HG02870 (cell line): ENCODE measurements at regions not wholly inside any gene's neighbourhood (a gene's known extent, or its start where the extent isn't known, plus 50 kb on each side); places are given as distances from the start of the nearest gene placed in this dataset.
A peak's percentile ranks its signal among the peaks of the same experiment; 100 is the strongest.

Experiments used
- ATAC-seq: cut with Tn5 transposase; IDR thresholded peaks from one replicate; pipeline ENCODE4 v1.9.1; 2021; ENCODE audit warnings: mild to moderate bottlenecking, moderate library complexity; ENCODE audit not compliant: unreplicated experiment

DNA sequence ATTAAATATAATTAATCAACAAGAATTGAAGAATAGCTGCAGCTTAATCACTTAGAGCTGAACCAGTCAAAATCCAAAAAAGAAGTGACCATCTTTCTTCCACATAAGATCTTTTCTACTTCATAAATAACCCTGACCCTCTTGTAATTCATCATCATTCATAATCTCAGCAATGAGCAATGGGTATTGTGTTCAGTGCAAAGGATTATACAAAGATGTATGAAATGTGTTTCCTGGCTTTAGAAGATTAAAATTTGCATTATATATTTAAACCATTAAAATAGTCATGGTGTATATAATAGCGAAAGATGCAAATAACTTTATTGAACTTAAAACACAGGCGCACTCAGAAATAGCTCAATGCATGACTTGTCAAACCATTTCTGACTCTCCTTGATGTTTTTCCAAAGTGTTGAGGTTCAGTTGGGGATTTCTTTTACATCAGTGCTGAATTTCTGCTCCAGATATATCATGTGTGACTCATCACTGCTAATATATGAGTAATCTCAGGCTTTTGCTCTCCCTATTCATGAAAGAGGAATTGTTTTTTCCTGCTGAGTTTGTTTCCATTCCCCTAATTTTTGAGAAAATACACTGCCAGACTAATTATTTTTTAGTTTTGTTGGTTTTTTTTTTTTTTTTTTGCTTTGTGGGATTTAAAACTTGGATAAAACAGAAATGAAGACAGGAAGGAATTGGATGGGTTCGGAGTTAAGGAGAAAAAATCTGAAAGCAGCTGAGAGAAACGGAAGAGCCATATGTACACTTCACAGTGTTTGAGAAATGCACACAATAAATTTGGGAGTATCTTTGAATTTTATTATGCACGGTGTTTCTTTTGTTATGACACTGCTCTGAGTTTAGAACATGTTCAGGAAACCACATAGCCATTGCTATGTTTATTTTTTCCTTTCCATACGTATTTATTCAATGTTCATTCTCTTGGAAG lies 290.1 kb upstream of the PCDH7 start:
- peak; percentile 47 for ATAC-seq

DNA sequence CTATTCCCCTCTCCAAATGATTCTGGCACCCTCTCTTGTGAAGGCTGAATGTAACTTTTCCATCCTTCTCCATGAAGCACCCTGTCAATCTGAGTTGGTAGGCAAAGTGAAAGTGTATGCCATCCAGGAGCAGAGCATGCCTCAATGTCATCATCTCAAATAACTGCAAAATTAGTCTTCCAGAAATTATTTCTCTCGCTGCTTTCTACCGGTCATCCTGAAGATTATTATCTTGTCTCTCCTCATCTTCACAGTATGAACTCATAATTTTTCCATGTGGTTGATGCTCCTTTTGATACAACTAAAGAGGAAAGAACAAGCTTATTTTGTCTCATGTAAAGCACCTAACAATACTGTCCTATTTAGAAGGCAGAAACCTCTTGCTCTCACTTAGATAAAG lies 285.5 kb upstream of the PCDH7 start:
- no peak for ATAC-seq

DNA sequence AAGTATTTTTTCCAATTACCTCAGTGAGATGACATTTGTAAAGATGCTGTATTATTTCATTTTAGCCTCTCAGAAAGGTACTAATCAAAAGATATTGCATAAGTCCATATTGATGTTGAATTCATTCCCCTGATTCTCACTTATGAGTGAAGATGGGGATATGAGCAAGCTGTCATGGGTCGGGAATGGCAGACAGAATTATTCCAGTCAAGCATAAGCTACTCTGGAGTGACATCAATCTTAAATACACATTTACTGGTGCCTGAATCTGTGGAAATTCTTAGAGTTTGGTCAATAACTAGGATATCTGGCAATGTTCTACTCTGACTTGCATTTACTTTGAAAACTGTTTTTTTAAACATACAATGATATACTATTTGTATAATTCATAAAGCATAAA lies 283.8 kb upstream of the PCDH7 start:
- no peak for ATAC-seq

DNA sequence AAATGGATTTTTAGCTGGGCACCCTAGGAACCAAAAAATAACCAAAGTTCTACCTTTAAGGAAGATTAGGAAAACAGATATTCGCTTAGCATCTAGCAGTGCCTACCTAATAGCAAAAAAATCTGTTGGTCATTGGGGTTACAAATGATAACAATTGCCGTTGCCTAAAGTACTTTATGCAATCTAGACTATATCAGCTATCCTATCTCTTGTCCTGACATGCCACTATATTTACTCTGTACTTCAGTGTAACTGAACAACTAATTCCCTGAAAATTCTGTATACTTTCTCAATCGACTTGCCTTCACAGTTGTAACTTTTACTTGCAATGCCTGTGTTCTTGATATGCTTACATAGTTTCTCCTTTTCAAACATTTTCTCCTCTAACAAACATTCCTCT lies 282.9 kb upstream of the PCDH7 start:
- ATAC-seq: no peak

DNA sequence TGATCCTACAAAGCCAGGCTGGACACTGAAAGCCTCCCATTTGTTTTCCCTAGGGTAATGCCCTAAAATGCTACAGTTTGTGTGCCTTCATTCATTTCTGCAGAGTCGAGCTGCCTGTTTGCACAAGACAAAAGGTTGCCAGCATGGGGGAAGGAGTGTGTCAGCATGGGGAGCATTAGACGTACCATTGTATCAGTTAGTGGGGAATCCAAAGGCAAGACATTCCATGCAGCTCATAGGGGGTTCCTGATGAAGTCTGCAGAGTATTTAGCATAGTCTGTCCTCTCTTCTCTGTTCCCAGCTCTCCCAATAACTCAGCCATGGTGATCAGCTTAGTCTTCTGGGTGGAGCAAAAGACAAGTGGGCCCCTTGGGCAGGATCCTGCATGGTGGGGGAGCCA lies 276.9 kb upstream of the PCDH7 start:
- ATAC-seq: no peak

- no peak for ATAC-seq
Measured at GRCh38 chr4:30450474-30450873, 269.7 kb upstream of the PCDH7 start.

DNA sequence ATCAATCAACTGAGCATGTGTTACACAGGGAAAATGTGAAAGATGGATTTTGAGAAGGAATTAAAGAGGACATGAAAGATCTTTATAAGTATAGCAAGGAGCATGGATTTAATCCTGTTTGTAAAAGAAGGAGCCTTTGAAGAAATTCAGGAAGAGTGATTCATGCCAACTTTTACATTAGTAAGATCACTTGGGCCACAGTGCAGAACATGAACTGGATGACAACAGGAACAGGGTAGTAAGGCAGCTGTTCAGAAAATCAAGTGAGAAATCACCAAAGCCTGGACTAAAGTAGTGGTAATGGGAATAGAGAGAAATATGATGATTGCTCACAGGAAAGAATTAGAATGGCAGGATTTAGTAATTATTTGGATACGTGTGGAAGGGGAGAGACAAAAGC lies 265.7 kb upstream of the PCDH7 start:
- no peak for ATAC-seq

DNA sequence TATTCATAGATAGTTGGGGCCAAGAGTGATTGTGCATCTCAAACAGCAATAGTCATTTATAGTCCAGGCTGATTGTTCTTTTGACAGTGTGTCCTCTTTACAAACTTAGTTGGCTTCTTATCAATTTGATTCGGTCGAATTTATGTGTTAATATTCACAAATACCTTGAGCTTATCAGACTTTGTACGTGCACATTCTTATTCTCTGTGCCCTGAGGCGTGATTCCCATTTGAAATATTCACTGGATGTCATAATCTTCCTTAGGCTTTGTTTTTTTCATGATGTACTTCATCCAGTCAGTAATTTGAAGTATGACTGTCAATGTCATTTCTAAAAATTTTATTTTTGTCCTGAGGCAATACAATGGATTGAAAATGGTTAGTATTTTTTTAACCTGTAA lies 263.5 kb upstream of the PCDH7 start:
- ATAC-seq: no peak

GRCh38 chr4:30460818-30461217 lies 259.4 kb upstream of the PCDH7 start:
- peak; percentile 46 for ATAC-seq

GRCh38 chr4:30461218-30461617 lies 259.0 kb upstream of the PCDH7 start:
- ATAC-seq: peak; percentile 68

DNA sequence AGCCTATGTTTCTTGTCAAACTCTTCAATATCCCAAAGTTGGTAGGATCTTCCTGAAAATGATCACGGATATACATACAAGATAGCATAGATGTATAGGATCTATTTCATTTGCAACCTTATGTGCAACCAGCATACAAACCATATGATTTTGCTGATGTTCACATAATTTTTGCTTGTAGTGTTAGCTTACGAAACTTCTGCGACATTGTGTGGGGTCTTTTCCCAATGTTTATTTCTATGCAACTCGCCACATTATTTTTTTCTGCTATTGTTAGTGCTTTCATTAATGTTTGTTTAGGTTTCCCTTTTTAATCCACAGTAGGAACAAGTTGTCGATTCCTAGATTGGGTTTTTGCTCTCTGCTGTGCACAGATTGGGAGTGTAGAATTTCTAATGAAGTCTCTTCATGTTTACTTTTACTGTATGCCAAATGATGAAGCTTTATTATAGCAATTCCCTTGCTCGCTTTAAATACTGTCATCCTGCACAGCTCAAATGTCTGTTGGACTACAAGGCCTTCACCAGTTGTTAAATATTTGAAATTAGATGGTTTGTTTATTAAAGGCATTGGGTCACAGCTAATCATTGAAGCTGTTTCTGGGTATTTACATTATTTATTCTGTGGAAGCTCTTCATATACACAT lies 257.6 kb upstream of the PCDH7 start:
- no peak for ATAC-seq

- ATAC-seq: no peak
Measured at GRCh38 chr4:30471861-30472260, 248.3 kb upstream of the PCDH7 start.

DNA sequence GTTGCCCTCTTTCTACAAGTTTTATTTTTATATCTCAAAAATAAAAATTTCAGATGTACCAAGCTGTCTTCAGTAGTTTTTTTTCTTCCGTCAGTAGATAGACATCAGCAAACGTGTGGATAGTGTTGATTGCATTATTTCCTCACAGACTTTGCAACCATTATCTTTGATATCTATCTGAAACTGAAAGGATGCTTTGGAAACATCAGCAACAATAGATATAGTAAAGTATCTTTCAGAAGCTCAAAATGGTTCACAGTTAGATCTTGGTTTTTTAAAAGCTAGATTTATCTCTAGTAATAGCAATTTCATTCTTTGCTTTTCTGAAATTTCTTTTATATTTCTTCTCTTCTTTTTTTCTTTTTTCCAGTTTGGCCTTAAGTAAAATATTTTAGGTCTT lies 246.9 kb upstream of the PCDH7 start:
- no peak for ATAC-seq

- no peak for ATAC-seq
Measured at GRCh38 chr4:30495251-30495650, 224.9 kb upstream of the PCDH7 start.

DNA sequence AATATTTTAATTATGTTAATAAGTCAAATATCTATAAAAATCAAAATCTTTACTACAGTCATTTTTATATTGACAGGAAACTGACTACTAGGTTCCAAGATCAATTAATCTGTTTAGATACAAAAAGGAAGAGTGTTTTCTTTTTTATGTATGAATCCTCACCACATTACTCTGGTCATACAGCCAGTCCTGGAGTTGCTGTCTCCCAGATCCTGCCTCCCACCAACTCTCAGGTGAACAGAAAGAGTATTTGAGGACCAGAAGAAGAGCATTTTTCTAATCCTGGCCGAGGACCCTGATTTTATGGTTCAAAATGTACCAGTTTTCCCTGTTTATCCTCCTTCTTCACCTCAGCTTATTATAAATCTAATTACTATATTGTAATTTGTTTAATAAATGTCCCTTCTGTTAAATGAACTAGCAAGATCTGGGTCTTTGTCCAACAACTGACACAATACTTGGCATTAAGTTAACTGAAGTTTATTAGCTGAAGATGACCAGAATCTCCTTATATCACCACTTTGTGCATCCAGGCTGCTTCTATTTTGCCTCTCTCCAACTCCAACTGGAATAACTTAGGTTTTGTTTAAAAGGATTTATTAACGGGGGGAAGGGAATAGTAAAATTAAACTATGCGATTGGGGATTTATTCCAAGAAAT lies 224.4 kb upstream of the PCDH7 start:
- ATAC-seq: no peak

- ATAC-seq: no peak
Measured at GRCh38 chr4:30511751-30512150, 208.4 kb upstream of the PCDH7 start.

DNA sequence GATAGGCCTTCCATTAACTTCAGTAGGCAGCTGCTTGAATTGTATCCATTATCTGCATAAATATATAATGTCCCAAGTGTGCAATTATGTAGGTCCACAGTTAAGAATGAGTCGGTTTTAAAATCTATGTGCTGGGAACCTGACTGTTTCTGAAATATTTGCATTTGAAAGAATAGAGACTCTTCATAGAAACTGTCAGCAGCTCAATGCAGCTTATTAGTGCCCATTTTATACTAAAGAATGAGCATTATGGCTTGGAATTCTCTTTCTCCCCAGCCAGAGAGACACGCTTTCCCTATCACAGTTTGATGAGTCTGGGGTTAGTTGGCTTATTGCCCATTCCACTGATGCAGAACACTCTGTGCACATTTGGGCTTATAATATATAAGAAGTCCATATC lies 202.0 kb upstream of the PCDH7 start:
- no peak for ATAC-seq

GRCh38 chr4:30525662-30526315 lies 194.4 kb upstream of the PCDH7 start:
- ATAC-seq: no peak

- no peak for ATAC-seq
Measured at GRCh38 chr4:30535255-30535654, 184.9 kb upstream of the PCDH7 start.

- no peak for ATAC-seq
Measured at GRCh38 chr4:30536231-30536630, 183.9 kb upstream of the PCDH7 start.

DNA sequence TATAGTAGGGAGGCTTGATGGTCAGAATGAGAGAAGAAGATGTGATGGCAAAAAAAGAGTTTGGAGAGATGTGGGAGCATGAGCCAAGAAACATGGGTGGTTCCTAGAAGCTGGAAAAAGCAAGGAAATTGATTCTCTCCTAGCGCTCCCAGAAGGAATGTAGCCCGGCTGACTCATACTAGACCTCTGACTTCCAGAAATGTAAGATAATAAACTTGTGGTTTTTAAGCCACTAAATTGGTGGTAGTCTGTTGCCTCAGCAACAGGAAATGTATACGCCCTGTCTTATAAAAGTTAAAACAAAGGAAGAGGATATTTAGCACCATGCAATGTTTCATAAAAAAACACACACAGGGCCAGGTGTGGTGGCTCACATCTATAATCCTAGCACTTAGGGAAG lies 182.7 kb upstream of the PCDH7 start:
- no peak for ATAC-seq
